Upper lobe of left lung (tissue), 6 donors: ENCODE measurements at regions not wholly inside any gene's neighbourhood (a gene's known extent, or its start where the extent isn't known, plus 50 kb on each side); places are given as distances from the start of the nearest gene placed in this dataset.

ENCODE experiments used
- ATAC-seq, 2 donors: fragments of 200-7000 bp; cut with Tn5 transposase; one replicate each; pipeline ENCODE4 v1.9.1; 2022; ENCODE audit warnings: mild to moderate bottlenecking in 2 of 2, moderate library complexity in 2 of 2; ENCODE audit not compliant: low FRiP score in 2 of 2
- DNase-seq, 2 donors: peaks; one replicate each; pipeline ENCODE4 v3.0.0-alpha.2; 2019 to 2020
- H3K27ac ChIP-seq, 4 donors: fragments of 200-600 bp; sonication (generic); one replicate each; pipeline ENCODE4 v1.5.1; 2016 to 2019
- H3K27me3 ChIP-seq, 4 donors: fragments of 200-600 bp; sonication (generic); one replicate each; pipeline ENCODE4 v1.5.1; 2017 to 2019
- H3K36me3 ChIP-seq, 4 donors: fragments of 200-600 bp; sonication (generic); one replicate each; pipeline ENCODE4 v1.5.1; 2016 to 2019
- H3K4me1 ChIP-seq, 4 donors: fragments of 200-600 bp; sonication (generic); one replicate each; pipeline ENCODE4 v1.5.1; 2018 to 2019
- H3K4me3 ChIP-seq, 4 donors: fragments of 200-600 bp; sonication (generic); one replicate each; pipeline ENCODE4 v1.5.1; 2017 to 2019; ENCODE audit warnings: mild to moderate bottlenecking in 2 of 4, moderate library complexity in 1 of 4
- H3K9me3 ChIP-seq, 4 donors: fragments of 200-600 bp; sonication (generic); one replicate each; pipeline ENCODE4 v1.5.1; 2018 to 2019
- CTCF ChIP-seq, 6 experiments: fragments of 450-650 bp in 4 of 6; fragments of 200-600 bp in 2 of 6; sonication (generic) in 2 of 6; IDR thresholded peaks; one replicate each; pipeline ENCODE4 v1.5.1; 2016 to 2019; ENCODE audit warnings: antibody characterized with exemption in 6 of 6
- EP300 ChIP-seq, 4 donors: sonication (generic); formaldehyde crosslinking; IDR thresholded peaks; one replicate each; pipeline ENCODE4 v1.5.1; 2017; ENCODE audit warnings: antibody characterized with exemption in 4 of 4, control low read depth in 2 of 4
- POLR2A ChIP-seq, 4 donors: fragments of 450-650 bp; IDR thresholded peaks; one replicate each; pipeline ENCODE4 v1.5.1; 2016 to 2017; ENCODE audit warnings: antibody characterized with exemption in 4 of 4, mild to moderate bottlenecking in 2 of 4
- POLR2AphosphoS5 ChIP-seq, 2 donors: sonication (generic); formaldehyde crosslinking; IDR thresholded peaks; one replicate each; pipeline ENCODE4 v1.5.1; 2017; ENCODE audit warnings: antibody characterized with exemption in 2 of 2
- WGBS, 2 donors: methylation state at CpG; one replicate each; pipeline ENCODE4 v1.1.5; 2017 to 2018; 5-methylcytosine and 5-hydroxymethylcytosine counted together
- donor health status: DM: no; HTN: no; CAD: no; lungs with moderate emphysema.
- donor health status: DM: no; HTN: yes; CAD: no; lungs with severe emphysema.

GRCh38 chrX:127305013-127305412, 485.5 kb downstream of the PRR32 start:
- no peaks in the 10 kb centered on the region for H3K36me3 ChIP-seq
- WGBS, 2 donors = 62 to 80% methylated on average over 1 of the region's 1 CpG
- ATAC-seq (no peak), DNase-seq (no peak)
- H3K27ac ChIP-seq = no peak overlapping the region
- no peaks in the 10 kb centered on the region for H3K4me1 ChIP-seq
- no peaks in the 10 kb centered on the region for H3K27me3 ChIP-seq
- no peak overlapping the region for H3K4me3 ChIP-seq
- H3K9me3 ChIP-seq = no peaks in the 10 kb centered on the region
- no peak for TF ChIP-seq EP300 (IDR thresholded peaks at IDR 0.05)
- TF ChIP-seq CTCF (IDR thresholded peaks at IDR 0.05) = no peak
- TF ChIP-seq POLR2AphosphoS5 (IDR thresholded peaks at IDR 0.05) = no peak
- TF ChIP-seq POLR2A (IDR thresholded peaks at IDR 0.05) = no peak

GRCh38 chrX:127306262-127306661, 486.7 kb downstream of the PRR32 start:
- Histone ChIP-seq H3K27me3 (no peaks in the 10 kb centered on the region), H3K4me3 (no peak overlapping the region), H3K9me3 (no peaks in the 10 kb centered on the region), H3K36me3 (no peaks in the 10 kb centered on the region), H3K27ac (no peak overlapping the region), H3K4me1 (no peaks in the 10 kb centered on the region)
- DNase-seq (no peak), ATAC-seq (no peak)
- WGBS, 2 donors = 81% methylated on average over 7 of the region's 7 CpGs; no CpG with 5 or more reads in 1 of the 2 donors
- no peak for TF ChIP-seq POLR2AphosphoS5 (IDR thresholded peaks at IDR 0.05)
- no peak for TF ChIP-seq EP300 (IDR thresholded peaks at IDR 0.05)

GRCh38 chrX:127313635-127314034, 494.1 kb downstream of the PRR32 start:
- Histone ChIP-seq H3K27me3 (no peaks in the 10 kb centered on the region), H3K36me3 (no peaks in the 10 kb centered on the region), H3K4me1 (no peaks in the 10 kb centered on the region), H3K4me3 (no peak overlapping the region), H3K27ac (no peak overlapping the region), H3K9me3 (no peaks in the 10 kb centered on the region)
- ATAC-seq (no peak), DNase-seq (no peak)
- WGBS, 2 donors = 53 to 83% methylated on average over 1 of the region's 1 CpG
- TF ChIP-seq POLR2AphosphoS5 (IDR thresholded peaks at IDR 0.05) = no peak
- no peak for TF ChIP-seq POLR2A (IDR thresholded peaks at IDR 0.05)
- no peak for TF ChIP-seq CTCF (IDR thresholded peaks at IDR 0.05)

GRCh38 chrX:127317159-127317558, 497.6 kb downstream of the PRR32 start:
- Histone ChIP-seq H3K27me3 (no peaks in the 10 kb centered on the region), H3K36me3 (no peaks in the 10 kb centered on the region), H3K4me3 (no peak overlapping the region), H3K27ac (no peak overlapping the region), H3K9me3 (no peaks in the 10 kb centered on the region), H3K4me1 (no peaks in the 10 kb centered on the region)
- DNase-seq (no peak), ATAC-seq (no peak)
- TF ChIP-seq POLR2A (IDR thresholded peaks at IDR 0.05) = no peak
- no peak for TF ChIP-seq EP300 (IDR thresholded peaks at IDR 0.05)
- TF ChIP-seq POLR2AphosphoS5 (IDR thresholded peaks at IDR 0.05) = no peak
- 45 to 51% methylated on average over 2 of the region's 2 CpGs for WGBS, 2 donors

GRCh38 chrX:127324128-127324527, 504.6 kb downstream of the PRR32 start:
- ATAC-seq = no peak
- Histone ChIP-seq H3K27ac (no peak overlapping the region), H3K4me1 (no peaks in the 10 kb centered on the region), H3K4me3 (no peak overlapping the region), H3K9me3 (no peaks in the 10 kb centered on the region), H3K27me3 (no peaks in the 10 kb centered on the region), H3K36me3 (no peaks in the 10 kb centered on the region)
- no peak for TF ChIP-seq POLR2AphosphoS5 (IDR thresholded peaks at IDR 0.05)
- no peak for TF ChIP-seq EP300 (IDR thresholded peaks at IDR 0.05)
- no peak for TF ChIP-seq CTCF (IDR thresholded peaks at IDR 0.05)
- no peak for TF ChIP-seq POLR2A (IDR thresholded peaks at IDR 0.05)
- WGBS, 2 donors = 89 to 96% methylated on average over 4 of the region's 4 CpGs
- DNase-seq = no peak
